ELR (cell line): ENCODE measurements at regions not wholly inside any gene's neighbourhood (a gene's known extent, or its start where the extent isn't known, plus 50 kb on each side); places are given as distances from the start of the nearest gene placed in this dataset.

Source experiments
- DNase-seq: peaks from one replicate; pipeline ENCODE4 v3.0.0-alpha.2; 2015; ENCODE audit warnings: low read depth

- no peak for DNase-seq
Observed at GRCh38 chr10:80860719-80861118, 323.0 kb downstream of the SH2D4B start.

GRCh38 chr10:80861882-80862281, 324.2 kb downstream of the SH2D4B start:
- DNase-seq, result no peak

DNA sequence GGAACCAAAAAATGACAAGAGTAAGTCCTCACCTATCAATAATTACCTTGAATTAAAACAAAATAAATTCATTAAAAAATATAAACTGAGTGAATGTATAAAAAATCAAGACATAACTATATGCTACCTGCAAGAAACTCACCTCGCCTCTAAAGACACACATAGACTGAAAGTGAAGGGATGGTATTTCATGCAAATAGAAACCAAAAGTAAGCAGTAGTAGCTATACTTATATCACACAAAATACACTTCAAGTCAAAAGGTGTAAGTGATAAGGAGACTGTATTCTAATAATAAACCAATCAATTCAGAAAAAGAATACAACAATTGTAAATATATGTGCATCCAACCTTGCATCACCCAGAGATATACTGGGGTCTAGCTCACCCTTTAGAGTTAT, 332.6 kb downstream of the SH2D4B start:
- no peak for DNase-seq

DNA sequence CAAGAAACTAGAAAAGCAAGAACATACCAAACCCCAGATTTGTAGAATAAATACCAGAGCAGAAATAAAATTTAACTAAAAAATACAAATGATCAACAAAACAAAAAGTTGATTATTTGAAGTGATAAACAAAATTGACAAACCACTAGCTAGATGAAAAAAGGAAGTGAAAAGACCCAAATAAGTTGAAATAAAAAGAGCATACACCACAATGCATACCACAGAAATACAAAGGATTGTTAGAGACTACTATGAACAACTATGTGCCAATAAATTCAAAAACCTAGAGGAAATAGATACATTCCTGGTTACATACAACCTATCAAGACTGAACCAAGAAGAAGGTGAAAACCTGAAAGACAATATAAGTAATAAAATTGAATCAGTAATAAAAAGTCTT, 333.4 kb downstream of the SH2D4B start:
- no peak for DNase-seq

DNA sequence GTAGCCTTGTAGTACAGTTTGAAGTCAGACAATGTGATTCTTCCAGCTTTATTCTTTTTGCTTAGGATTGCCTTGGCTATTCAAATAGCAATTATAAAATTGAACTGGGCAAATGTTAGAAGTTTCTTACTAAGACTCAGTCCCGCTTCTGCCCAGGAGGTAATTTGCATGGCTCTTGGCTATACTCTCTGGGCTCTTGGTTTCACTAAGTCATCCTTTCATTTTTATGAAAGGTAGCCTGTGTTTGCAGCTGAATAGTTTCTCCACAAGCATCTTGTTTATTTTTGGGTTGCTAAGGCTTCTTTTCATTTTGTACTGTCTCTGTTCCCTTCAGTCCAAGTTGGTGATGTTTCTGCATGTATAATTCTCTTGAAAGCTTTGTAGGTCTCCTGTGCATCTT, 340.6 kb downstream of the SH2D4B start:
- no peak for DNase-seq

DNA sequence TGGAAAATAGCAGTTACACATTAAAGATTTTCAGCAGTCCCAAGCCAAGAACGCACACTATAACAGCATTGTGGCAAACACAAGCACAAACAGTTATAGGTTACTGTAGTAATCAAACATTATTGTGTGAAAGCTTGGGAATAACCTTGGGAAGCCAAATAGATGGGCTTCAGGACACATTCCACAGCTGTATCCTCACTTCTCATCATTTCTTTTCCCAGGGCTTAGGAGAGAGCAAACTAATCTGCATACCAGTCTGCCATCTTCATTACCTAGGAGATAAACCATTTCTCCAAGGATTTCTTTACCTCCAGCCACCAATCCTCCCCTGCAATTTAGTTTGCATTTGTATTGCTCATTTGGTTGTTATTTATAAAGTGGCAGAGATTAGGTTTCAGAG, 352.4 kb downstream of the SH2D4B start:
- DNase-seq, result no peak

GRCh38 chr10:80893256-80893655, 355.6 kb downstream of the SH2D4B start:
- no peak for DNase-seq

GRCh38 chr10:80894311-80894791, 356.6 kb downstream of the SH2D4B start:
- DNase-seq, result no peak

GRCh38 chr10:80894797-80895467, 357.2 kb downstream of the SH2D4B start:
- DNase-seq, result no peak

GRCh38 chr10:80896076-80896475, 358.4 kb downstream of the SH2D4B start:
- no peak for DNase-seq

DNA sequence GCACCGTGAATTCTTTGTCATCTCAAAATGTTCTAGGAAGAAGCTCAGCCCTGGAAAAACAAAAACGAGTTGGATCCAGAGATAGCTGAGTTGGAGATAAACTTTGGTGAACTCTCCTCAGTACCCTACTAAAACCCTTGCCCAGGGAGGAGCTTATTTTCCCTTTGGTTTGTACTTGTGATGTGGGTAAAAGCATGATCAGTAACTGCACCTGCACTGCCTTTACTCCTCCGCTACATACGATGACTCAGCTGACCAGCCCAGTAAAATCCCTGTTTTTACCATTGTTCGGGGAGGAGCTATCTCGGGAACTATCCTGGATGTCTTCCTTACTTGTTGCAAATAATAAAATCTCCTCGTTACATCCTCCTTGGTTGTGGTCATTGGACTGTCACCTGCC, 359.3 kb downstream of the SH2D4B start:
- DNase-seq, result no peak

DNA sequence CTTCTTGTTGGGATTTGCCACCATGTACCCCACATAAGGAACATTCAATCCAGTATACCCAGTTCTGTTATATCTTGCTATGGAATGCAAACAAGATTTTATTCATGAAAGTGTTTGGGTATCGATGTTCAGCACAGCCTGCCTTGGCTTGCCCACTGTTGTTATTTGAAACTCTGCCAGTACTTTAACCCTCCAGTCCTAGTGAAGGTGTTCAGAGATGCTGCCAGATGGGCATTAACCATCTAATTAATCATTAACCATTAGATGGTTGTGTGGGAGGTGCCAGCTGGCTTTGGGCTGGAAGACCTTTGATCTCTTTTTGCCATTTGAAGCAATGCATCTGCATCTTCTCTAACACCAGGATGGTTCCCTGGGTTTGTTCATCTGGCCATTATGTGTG, 363.0 kb downstream of the SH2D4B start:
- DNase-seq, result no peak

DNA sequence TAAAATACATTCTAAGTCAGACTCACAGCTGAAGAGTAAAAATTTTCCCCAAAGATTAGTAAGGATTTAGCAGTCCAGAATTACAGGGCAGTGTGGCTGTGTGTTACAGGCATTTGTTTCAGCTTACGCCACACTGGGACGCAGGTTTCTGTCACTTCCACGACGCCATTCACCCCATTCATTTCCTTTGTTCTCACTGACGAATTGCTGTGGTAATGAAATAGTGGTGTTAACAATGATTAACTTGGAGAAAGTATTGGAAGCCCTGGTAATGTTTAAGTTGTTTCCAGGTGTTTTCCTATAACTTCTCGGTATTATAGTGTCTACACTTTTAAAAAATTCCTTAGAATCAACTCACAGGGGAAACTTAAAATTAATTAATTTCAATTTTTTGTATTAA, 370.9 kb downstream of the SH2D4B start:
- DNase-seq, result no peak

- DNase-seq, result no peak
Observed at GRCh38 chr10:80909254-80909653, 371.6 kb downstream of the SH2D4B start.

DNA sequence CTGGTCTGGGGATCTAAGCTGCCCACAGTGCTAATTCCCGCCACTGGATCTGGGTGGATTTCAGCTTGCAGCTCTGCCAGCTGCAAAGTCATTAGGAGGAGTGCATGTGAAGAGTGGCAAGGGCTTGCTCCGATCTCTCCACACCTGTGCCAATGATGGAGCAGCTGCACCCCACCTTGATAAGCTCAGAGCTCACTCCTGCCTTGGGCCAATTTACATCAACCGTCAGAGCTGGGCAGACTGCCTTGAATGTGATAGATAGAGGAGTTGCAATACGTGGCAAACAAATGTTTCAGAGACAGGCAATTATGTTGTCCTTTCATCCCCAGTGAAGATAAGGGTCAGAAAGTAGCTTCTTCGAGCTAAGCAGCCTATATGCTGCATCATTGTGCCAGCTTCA, 379.9 kb downstream of the SH2D4B start:
- DNase-seq, result no peak

- DNase-seq, result no peak
Observed at GRCh38 chr10:80921032-80921431, 383.3 kb downstream of the SH2D4B start.

- DNase-seq, result peak; percentile 38
Observed at GRCh38 chr10:80924063-80924952, 386.6 kb downstream of the SH2D4B start.

- DNase-seq, result no peak
Observed at GRCh38 chr10:80927419-80928078, 389.8 kb downstream of the SH2D4B start.

GRCh38 chr10:80938903-80939302, 401.2 kb downstream of the SH2D4B start:
- no peak for DNase-seq

DNA sequence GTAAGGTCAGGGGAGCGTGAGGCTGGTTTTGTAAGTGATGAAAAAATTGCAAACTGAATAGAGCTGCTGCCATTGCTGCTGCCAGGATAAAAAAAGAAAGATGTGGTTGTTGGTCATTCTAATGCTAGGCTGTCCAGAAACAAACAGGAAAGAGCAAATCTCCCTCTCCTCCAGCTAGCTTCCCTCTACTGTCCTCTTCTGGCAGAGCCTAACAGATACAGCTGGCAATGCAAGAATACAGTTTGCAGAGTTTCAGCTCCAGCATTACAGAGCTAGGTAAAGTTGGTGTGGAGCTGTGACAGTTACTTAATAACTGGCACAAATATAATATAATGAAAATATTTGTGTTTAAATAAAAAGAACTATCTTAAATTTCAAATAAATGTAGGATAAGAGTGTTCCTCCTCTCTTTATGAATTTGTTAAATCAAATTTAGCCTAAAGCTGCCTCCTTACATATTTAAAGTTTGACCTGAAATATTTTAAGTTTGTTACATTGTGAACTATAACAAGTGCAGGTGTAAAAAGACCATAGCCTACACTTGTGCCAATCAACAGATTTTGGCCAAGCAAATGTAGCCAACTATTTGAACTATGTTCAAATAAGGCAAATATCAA, 407.7 kb downstream of the SH2D4B start:
- DNase-seq, result no peak

GRCh38 chr10:80946073-80946472, 408.4 kb downstream of the SH2D4B start:
- DNase-seq, result no peak

DNA sequence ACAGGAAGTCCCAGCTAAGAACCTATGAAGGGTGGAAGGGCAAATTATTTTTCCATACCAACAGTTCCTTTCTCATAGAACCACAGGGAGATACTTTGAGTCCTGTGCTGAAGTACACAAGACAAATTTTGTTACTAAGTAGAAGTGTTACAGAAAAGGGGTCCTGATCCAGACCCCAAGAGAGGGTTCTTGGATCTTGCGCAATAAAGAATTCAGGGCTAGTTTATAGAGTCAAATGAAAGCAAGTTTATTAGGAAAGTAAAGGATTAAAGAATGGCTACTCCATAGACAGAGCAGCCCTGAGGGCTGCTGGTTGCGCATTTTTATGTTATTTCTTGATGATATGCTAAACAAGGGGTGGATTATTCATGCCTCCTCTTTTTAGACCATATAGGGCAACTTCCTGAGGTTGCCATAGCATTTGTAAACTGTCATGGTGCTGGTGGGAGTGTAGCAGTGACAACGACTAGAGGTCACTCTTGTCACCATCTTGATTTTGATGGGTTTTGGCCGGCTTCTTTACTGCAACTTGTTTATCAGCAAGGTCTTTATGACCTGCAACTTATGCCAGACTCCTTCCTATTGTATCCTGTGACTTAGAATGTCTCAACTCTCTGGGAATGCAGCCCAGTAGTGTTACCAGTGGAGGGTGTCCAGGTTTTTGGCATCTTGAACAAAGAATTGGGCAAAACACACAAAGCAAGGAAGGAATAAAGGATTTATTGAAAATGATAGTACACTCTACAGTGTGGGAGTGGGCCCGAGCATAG, 409.4 kb downstream of the SH2D4B start:
- no peak for DNase-seq
